ENCODE measurements at regions not wholly inside any gene's neighbourhood (a gene's known extent, or its start where the extent isn't known, plus 50 kb on each side); places are given as distances from the start of the nearest gene placed in this dataset.
A peak's percentile ranks its signal among the peaks of the same experiment; 100 is the strongest.

DNA sequence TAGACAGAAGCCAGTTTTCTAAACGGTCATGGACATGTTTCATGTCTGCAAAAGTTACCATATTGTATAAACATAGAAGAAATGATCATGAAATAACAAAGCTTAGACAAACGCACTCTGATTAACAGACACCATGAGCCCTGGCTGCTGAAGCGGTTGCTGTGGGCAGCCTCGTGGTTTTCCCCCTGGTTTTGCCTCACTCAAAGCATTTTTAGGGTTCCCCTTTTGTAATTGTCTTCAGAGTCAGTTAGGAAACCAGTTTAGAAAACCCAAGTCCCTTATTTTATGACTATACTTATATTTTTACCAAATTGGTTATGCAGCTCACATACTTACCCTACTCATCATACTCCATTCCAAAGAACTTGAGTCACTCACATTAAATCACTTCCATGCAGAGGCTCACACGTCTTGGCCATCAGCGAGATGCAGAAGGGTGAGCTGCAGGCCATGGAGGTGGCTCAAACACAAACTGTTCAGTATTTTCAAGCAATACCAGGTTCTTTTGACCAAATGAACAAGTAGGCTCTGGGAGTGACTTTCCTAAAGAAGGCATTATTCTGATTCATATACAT, 105.6 kb upstream of the SALL3 start:
- Histone ChIP-seq H3K36me3 (ENCODE audit: insufficient read depth, low read length) (no peaks in the 10 kb centered on the region), H3K27me3 (ENCODE audit: insufficient read depth, low read length, poor library complexity) (no peaks in the 10 kb centered on the region), H3K4me3 (ENCODE audit: low read depth in 1 of 2, low read length in 2 of 2) (no peak overlapping the region), H4K20me1 (ENCODE audit: insufficient read depth, low read length) (no peaks in the 10 kb centered on the region), H3K4me2 (ENCODE audit: insufficient read depth, low read length) (no peak overlapping the region), H3K9me3 (ENCODE audit: insufficient read depth, low read length, severe bottlenecking) (no peaks in the 10 kb centered on the region), H3K4me1 (ENCODE audit: insufficient read depth, low read length) (no peaks in the 10 kb centered on the region), H3K27ac (ENCODE audit: low read length) (no peak overlapping the region), H3K79me2 (ENCODE audit: insufficient read depth, low read length) (no peaks in the 10 kb centered on the region), H3K9ac (ENCODE audit: low read depth, low read length) (no peak overlapping the region), H2AFZ (ENCODE audit: low read depth, low read length) (no peak overlapping the region)
- ATAC-seq (ENCODE audit: insufficient read depth, low read depth), result no peak
- DNase-seq, result no peak
- TF ChIP-seq, protein P1, sequence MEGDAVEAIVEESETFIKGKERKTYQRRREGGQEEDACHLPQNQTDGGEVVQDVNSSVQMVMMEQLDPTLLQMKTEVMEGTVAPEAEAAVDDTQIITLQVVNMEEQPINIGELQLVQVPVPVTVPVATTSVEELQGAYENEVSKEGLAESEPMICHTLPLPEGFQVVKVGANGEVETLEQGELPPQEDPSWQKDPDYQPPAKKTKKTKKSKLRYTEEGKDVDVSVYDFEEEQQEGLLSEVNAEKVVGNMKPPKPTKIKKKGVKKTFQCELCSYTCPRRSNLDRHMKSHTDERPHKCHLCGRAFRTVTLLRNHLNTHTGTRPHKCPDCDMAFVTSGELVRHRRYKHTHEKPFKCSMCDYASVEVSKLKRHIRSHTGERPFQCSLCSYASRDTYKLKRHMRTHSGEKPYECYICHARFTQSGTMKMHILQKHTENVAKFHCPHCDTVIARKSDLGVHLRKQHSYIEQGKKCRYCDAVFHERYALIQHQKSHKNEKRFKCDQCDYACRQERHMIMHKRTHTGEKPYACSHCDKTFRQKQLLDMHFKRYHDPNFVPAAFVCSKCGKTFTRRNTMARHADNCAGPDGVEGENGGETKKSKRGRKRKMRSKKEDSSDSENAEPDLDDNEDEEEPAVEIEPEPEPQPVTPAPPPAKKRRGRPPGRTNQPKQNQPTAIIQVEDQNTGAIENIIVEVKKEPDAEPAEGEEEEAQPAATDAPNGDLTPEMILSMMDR (IDR thresholded peaks at IDR 0.05; ENCODE audit: borderline replicate concordance, extremely low read depth, low read length, poor library complexity, severe bottlenecking), result no peak
- TF ChIP-seq EZH2 (IDR thresholded peaks at IDR 0.05; ENCODE audit: borderline replicate concordance, low read depth, low read length, severe bottlenecking), result no peak

DNA sequence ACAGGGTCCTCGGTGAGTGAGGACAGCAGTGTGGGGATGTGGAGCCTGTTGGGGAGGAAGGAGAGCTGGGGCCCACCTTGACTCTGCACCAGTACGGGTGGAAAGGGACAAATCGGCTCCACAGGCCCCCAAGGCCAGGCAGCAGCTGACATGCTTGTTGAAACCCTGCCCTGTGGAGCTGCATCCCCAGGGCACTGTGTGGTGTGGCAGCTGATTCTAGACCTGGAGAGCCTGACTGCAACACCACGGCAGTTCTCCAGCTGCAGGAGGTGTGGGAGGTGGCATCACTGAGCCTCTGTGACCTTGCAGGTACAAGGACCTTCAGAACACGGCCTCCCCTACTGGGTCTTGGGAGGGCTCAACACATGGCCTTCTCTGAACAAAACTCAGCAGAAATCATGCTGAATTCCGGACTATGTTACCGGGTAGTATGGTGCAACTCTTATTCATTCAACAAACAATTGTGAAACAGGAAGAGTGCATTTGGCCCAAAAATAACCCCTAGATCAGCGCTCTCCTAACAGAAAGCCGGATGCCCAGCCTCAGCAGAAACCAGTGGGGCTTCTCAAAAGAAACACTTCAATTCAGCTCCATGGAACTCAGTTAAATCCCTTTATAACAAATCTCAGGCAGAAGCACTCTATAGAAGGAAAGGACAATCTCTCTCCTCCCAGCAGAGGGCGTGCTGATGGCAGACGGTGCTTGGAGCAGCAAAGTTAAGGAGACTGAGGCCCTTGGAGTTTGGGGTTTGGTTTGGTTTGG, 104.4 kb upstream of the SALL3 start:
- DNase-seq (peak; percentile 43), ATAC-seq (ENCODE audit: insufficient read depth, low read depth) (0 out of 3 replicates have a peak, but pooled peaks have one; percentile 49)
- no peaks in the 10 kb centered on the region for H3K79me2 ChIP-seq (ENCODE audit: insufficient read depth, low read length)
- no peak overlapping the region for H3K4me2 ChIP-seq (ENCODE audit: insufficient read depth, low read length)
- H3K27ac ChIP-seq (ENCODE audit: low read length), result no peak overlapping the region
- H3K9me3 ChIP-seq (ENCODE audit: insufficient read depth, low read length, severe bottlenecking), result no peaks in the 10 kb centered on the region
- no peaks in the 10 kb centered on the region for H3K27me3 ChIP-seq (ENCODE audit: insufficient read depth, low read length, poor library complexity)
- no peak overlapping the region for H3K4me3 ChIP-seq (ENCODE audit: low read depth in 1 of 2, low read length in 2 of 2)
- H3K4me1 ChIP-seq (ENCODE audit: insufficient read depth, low read length), result no peaks in the 10 kb centered on the region
- no peak overlapping the region for H2AFZ ChIP-seq (ENCODE audit: low read depth, low read length)
- no peaks in the 10 kb centered on the region for H4K20me1 ChIP-seq (ENCODE audit: insufficient read depth, low read length)
- H3K9ac ChIP-seq (ENCODE audit: low read depth, low read length), result no peak overlapping the region
- no peaks in the 10 kb centered on the region for H3K36me3 ChIP-seq (ENCODE audit: insufficient read depth, low read length)
- TF ChIP-seq, protein P1 (IDR thresholded peaks at IDR 0.05; ENCODE audit: borderline replicate concordance, extremely low read depth, low read length, poor library complexity, severe bottlenecking), result peak; percentile 71
- no peak for TF ChIP-seq EZH2 (IDR thresholded peaks at IDR 0.05; ENCODE audit: borderline replicate concordance, low read depth, low read length, severe bottlenecking)

DNA sequence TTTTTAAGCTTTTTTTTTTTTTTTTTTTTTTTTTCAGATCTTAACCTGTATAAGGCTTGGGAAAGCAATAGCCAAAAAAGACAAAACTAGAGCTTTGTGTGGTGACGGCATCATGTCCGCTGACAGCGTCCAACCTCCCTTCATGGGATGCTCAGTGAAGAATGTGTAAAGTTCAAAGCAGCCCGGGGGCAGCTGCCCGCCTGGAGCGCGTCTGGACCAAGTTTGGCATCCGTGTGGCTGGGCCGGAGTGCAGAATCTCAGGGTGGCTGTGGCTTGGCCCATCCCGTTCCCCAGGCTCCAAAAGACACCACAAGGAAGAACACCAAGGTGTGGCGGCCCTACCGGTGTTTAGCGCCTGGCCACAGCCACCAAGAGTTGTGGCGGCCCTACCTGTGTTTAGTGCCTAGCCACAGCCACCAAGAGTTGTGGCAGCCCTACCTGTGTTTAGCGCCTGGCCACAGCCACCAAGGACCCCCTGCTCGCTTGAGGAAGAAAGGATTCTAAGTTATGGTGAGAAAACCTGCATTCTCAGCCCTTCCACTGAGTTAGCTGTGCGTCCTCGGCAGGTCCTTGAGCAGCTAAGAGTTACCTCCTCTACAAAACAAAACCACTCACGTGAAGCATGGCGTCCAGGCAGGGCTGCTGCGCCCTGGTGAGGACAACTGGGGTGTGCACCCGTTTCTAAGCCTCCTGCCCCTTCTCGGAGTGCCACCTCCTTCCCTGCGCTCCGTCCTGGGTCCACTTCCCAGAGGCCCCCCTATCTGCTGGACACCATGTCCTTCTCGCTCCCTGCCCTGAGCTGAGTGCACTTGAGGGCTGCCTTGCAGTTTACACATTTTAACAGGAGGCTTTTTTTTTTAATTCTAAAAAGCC, 103.6 kb upstream of the SALL3 start:
- Histone ChIP-seq H2AFZ (ENCODE audit: low read depth, low read length) (no peak overlapping the region), H3K27ac (ENCODE audit: low read length) (no peak overlapping the region), H3K36me3 (ENCODE audit: insufficient read depth, low read length) (no peaks in the 10 kb centered on the region), H3K9ac (ENCODE audit: low read depth, low read length) (no peak overlapping the region), H3K4me3 (ENCODE audit: low read depth in 1 of 2, low read length in 2 of 2) (no peak overlapping the region), H3K9me3 (ENCODE audit: insufficient read depth, low read length, severe bottlenecking) (no peaks in the 10 kb centered on the region), H3K27me3 (ENCODE audit: insufficient read depth, low read length, poor library complexity) (no peaks in the 10 kb centered on the region), H4K20me1 (ENCODE audit: insufficient read depth, low read length) (no peaks in the 10 kb centered on the region), H3K4me1 (ENCODE audit: insufficient read depth, low read length) (no peaks in the 10 kb centered on the region), H3K4me2 (ENCODE audit: insufficient read depth, low read length) (no peak overlapping the region), H3K79me2 (ENCODE audit: insufficient read depth, low read length) (no peaks in the 10 kb centered on the region)
- ATAC-seq (ENCODE audit: insufficient read depth, low read depth) (no peak), DNase-seq (no peak)
- no peak for TF ChIP-seq EZH2 (IDR thresholded peaks at IDR 0.05; ENCODE audit: borderline replicate concordance, low read depth, low read length, severe bottlenecking)
- TF ChIP-seq, protein P1 (IDR thresholded peaks at IDR 0.05; ENCODE audit: borderline replicate concordance, extremely low read depth, low read length, poor library complexity, severe bottlenecking), result no peak

Data from DND-41 (cell line).